ENCODE measurements at regions not wholly inside any gene's neighbourhood (a gene's known extent, or its start where the extent isn't known, plus 50 kb on each side); places are given as distances from the start of the nearest gene placed in this dataset.
"Not testable (repeated sequence)": the region's sequence is repeated elsewhere in the genome, so short reads cannot be mapped to it uniquely, and the experiment has no call there.

DNA sequence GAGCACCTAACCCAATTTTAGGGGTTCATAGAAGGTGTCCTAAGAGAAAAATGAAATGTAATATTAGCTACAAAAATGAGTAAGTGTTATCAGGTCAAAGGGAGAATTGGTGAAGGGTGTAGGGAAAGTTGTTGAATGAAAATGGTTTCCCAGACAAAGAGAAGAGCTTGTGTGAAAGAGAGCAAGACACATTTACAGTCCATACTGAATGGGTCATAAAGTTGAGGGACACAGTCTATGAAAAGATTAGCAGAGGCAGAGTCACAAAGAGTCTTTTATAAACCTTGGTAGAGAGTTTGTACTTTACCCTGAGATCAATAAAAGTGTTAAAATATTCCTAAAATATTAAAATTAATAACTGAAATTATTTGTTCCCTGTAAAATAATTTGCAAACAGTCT is 759.4 kb downstream of the DIAPH3 start:
- Mint-ChIP-seq H3K27ac (no peak overlapping the region), H3K9me3 (peaks cover 6 to 46% (median 18%) of the 10 kb centered on the region in 7 donors), H3K36me3 (peaks cover 0 to 8% of the 10 kb centered on the region in 2 donors), H3K27me3 (no peaks in the 10 kb centered on the region), H3K4me3 (no peak overlapping the region), H3K4me1 (no peaks in the 10 kb centered on the region)
- DNase-seq (no peak), ATAC-seq (ENCODE audit: low read depth in 2 of 2) (no peak)

- DNase-seq, result not testable (repeated sequence)
These were observed 756.5 kb downstream of the DIAPH3 start for GRCh38 chr13:59407251-59407650.

DNA sequence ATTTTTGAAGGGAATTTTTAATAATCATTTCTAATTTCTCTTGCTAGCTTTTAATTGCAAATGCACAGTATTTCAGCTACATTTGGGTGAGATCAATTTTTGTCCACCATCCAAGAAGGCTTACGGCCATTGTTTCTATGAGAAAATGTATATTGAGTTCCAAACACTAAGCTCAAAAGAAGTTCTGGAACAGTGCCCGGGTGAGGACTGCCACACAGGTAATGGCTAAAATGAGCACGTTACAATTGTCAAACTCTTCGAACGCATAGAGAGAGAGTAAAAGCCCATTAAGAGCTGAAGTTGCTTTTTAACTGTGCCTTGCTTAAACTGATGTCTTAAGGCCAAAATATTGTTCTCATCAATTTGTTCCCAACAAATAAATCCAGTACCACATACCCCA is 755.0 kb downstream of the DIAPH3 start:
- DNase-seq (no peak), ATAC-seq (ENCODE audit: low read depth in 2 of 2) (no peak)
- Mint-ChIP-seq H3K27me3 (peaks cover 0 to 4% (median 0%) of the 10 kb centered on the region in 3 donors), H3K9me3 (peaks cover 6 to 39% (median 15%) of the 10 kb centered on the region in 7 donors), H3K4me3 (no peak overlapping the region), H3K4me1 (no peaks in the 10 kb centered on the region), H3K36me3 (peaks cover 0 to 8% of the 10 kb centered on the region in 2 donors), H3K27ac (no peak overlapping the region)

More at GRCh38 chr13:59407251-59407650, 756.5 kb downstream of the DIAPH3 start:
- H3K36me3 Mint-ChIP-seq; H3K4me1 Mint-ChIP-seq; H3K27me3 Mint-ChIP-seq; H3K4me3 Mint-ChIP-seq; ATAC-seq (ENCODE audit: low read depth in 2 of 2); H3K27ac Mint-ChIP-seq: not testable (repeated sequence)
- peaks cover 6 to 46% (median 20%) of the 10 kb centered on the region in 7 donors for H3K9me3 Mint-ChIP-seq

- Mint-ChIP-seq H3K4me1 (no peaks in the 10 kb centered on the region), H3K27ac (no peak overlapping the region), H3K27me3 (peaks cover 0 to 4% (median 0%) of the 10 kb centered on the region in 3 donors), H3K36me3 (peaks cover 0 to 8% of the 10 kb centered on the region in 2 donors), H3K4me3 (no peak overlapping the region), H3K9me3 (peaks cover 6 to 37% (median 15%) of the 10 kb centered on the region in 7 donors)
- ATAC-seq (ENCODE audit: low read depth in 2 of 2) (no peak), DNase-seq (no peak)
These were observed 754.5 kb downstream of the DIAPH3 start for GRCh38 chr13:59409211-59409610.

GRCh38 chr13:59409634-59410200 is 754.0 kb downstream of the DIAPH3 start:
- Mint-ChIP-seq H3K4me1 (no peaks in the 10 kb centered on the region), H3K27me3 (peaks cover 0 to 4% (median 0%) of the 10 kb centered on the region in 3 donors), H3K27ac (no peak overlapping the region), H3K4me3 (no peak overlapping the region), H3K36me3 (peaks cover 0 to 8% of the 10 kb centered on the region in 2 donors), H3K9me3 (peaks cover 6 to 37% (median 15%) of the 10 kb centered on the region in 7 donors)
- ATAC-seq (ENCODE audit: low read depth in 2 of 2), result no peak
- no peak for DNase-seq

- ATAC-seq (ENCODE audit: low read depth in 2 of 2), result no peak
- no peak for DNase-seq
- Mint-ChIP-seq H3K4me1 (no peaks in the 10 kb centered on the region), H3K27ac (no peak overlapping the region), H3K36me3 (no peaks in the 10 kb centered on the region), H3K27me3 (peaks cover 0 to 4% (median 0%) of the 10 kb centered on the region in 3 donors), H3K4me3 (no peak overlapping the region), H3K9me3 (peaks cover 0 to 7% (median 0%) of the 10 kb centered on the region in 7 donors)
These were observed 750.6 kb downstream of the DIAPH3 start for GRCh38 chr13:59413126-59413525.

GRCh38 chr13:59414006-59414405 is 749.7 kb downstream of the DIAPH3 start:
- H3K36me3 Mint-ChIP-seq, result no peaks in the 10 kb centered on the region
- H3K27me3 Mint-ChIP-seq, result peaks cover 0 to 4% (median 0%) of the 10 kb centered on the region in 3 donors
- DNase-seq (no peak), ATAC-seq (ENCODE audit: low read depth in 2 of 2) (no peak)
- peaks cover 0 to 7% (median 0%) of the 10 kb centered on the region in 7 donors for H3K9me3 Mint-ChIP-seq
- no peaks in the 10 kb centered on the region for H3K4me1 Mint-ChIP-seq
- H3K4me3 Mint-ChIP-seq, result no peak overlapping the region
- H3K27ac Mint-ChIP-seq, result no peak overlapping the region

DNA sequence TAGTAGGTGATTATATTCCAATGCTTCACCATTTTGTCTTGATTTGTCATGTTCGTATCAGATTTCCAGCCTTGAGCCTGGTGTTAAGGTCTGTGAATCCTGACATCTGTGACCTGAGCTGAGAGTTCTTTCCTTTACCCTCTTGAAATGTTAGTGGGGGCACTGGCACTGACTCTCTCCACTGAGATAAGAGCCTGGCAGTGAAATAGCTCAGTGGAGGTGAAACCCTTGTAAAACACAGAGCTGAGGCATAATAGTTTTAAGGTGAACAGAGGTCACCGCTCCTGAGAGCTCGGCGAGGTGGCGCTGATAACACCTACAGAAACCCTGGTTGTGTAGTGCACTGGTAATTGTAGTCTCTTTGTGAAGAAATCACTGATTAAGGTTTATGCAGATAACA is 748.2 kb downstream of the DIAPH3 start:
- no peak overlapping the region for H3K4me3 Mint-ChIP-seq
- H3K27me3 Mint-ChIP-seq, result peaks cover 0 to 4% (median 0%) of the 10 kb centered on the region in 3 donors
- H3K27ac Mint-ChIP-seq, result no peak overlapping the region
- H3K36me3 Mint-ChIP-seq, result no peaks in the 10 kb centered on the region
- no peak for ATAC-seq (ENCODE audit: low read depth in 2 of 2)
- DNase-seq, result no peak
- peaks cover 0 to 3% (median 0%) of the 10 kb centered on the region in 7 donors for H3K9me3 Mint-ChIP-seq
- no peaks in the 10 kb centered on the region for H3K4me1 Mint-ChIP-seq

DNA sequence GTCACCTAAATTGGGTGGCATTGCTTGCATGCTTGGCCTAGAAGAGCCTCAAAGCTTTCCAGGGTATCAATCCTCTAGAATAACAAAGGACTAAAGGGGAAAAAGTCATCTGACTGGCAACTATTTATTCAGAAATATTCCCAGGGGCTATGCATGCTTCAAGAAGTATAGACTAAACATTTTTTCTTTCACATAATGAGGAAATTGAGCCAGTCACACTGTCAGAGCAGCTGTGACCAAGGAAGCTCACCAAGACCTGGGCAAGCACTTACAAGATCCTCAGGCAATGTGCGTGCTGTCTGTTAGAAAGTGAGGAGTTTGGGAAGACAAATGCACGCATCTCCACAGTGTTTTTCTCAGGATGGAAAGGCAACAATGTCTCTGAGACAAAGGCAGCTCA is 747.2 kb downstream of the DIAPH3 start:
- Mint-ChIP-seq H3K36me3 (no peaks in the 10 kb centered on the region), H3K27ac (no peak overlapping the region), H3K9me3 (peaks cover 0 to 4% (median 0%) of the 10 kb centered on the region in 7 donors), H3K27me3 (peaks cover 0 to 4% (median 0%) of the 10 kb centered on the region in 3 donors), H3K4me1 (no peaks in the 10 kb centered on the region), H3K4me3 (no peak overlapping the region)
- no peak for ATAC-seq (ENCODE audit: low read depth in 2 of 2)
- no peak for DNase-seq

DNA sequence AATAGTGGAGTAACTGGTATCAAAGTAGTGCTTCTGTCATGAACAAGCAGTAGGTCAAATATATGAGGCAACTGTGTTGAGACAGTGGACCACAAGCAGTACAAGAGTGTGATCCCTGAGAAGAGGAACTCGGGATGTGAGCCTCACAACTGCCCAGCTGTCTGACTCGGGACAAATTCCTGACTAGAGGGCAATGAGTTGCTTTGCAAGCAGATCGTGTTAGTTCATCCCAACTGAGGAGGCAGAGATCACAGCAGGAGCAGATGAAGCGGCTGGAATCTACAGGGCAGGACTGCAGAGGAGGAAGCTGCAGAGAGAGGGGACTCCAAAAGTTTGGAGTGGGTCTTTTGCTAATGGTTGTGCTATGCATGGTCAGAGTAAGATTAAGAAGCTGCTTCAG is 741.1 kb downstream of the DIAPH3 start:
- DNase-seq (no peak), ATAC-seq (ENCODE audit: low read depth in 2 of 2) (no peak)
- H3K27me3 Mint-ChIP-seq, result peaks cover 0 to 5% (median 0%) of the 10 kb centered on the region in 3 donors
- no peaks in the 10 kb centered on the region for H3K36me3 Mint-ChIP-seq
- H3K4me1 Mint-ChIP-seq, result no peaks in the 10 kb centered on the region
- H3K4me3 Mint-ChIP-seq, result no peak overlapping the region
- peaks cover 0 to 18% (median 4%) of the 10 kb centered on the region in 7 donors for H3K9me3 Mint-ChIP-seq
- no peak overlapping the region for H3K27ac Mint-ChIP-seq

DNA sequence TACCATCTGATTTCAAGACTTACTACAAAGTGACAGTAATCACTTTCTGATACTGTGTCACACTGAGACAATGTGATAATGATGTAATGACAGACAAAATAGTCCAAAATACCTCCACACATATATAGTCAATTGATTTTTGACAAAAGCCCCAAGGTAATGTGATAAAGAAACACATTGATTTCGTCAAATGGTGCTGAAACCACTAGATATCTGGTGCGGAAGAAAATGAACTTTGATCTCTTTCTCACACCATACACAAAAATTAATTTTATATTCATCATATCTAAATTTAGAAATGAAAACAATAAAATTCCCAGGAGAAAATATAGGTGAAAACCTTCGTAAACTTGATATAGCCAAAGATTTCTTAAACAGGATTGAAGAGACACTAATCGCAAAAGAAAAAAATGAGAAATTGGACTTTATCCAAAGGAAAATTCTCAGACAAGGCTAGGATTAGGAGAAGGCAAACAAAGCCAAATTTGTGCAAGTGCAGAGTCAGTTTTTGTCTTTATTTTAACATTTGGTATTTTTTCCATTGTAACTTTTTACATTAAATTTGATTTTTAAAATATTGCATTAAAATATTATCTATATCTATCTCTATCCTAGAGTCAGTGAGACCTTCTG is 739.9 kb downstream of the DIAPH3 start:
- ATAC-seq (ENCODE audit: low read depth in 2 of 2) (no peak), DNase-seq (no peak)
- Mint-ChIP-seq H3K9me3 (peaks cover 0 to 29% (median 6%) of the 10 kb centered on the region in 7 donors), H3K4me1 (no peaks in the 10 kb centered on the region), H3K27me3 (peaks cover 0 to 5% (median 0%) of the 10 kb centered on the region in 3 donors), H3K36me3 (no peaks in the 10 kb centered on the region), H3K4me3 (no peak overlapping the region), H3K27ac (no peak overlapping the region)

GRCh38 chr13:59424661-59425060 is 739.1 kb downstream of the DIAPH3 start:
- DNase-seq (no peak), ATAC-seq (ENCODE audit: low read depth in 2 of 2) (no peak)
- H3K9me3 Mint-ChIP-seq, result peaks cover 0 to 38% (median 6%) of the 10 kb centered on the region in 7 donors
- no peak overlapping the region for H3K4me3 Mint-ChIP-seq
- H3K27me3 Mint-ChIP-seq, result peaks cover 0 to 5% (median 0%) of the 10 kb centered on the region in 3 donors
- H3K27ac Mint-ChIP-seq, result no peak overlapping the region
- no peaks in the 10 kb centered on the region for H3K4me1 Mint-ChIP-seq
- no peaks in the 10 kb centered on the region for H3K36me3 Mint-ChIP-seq

DNA sequence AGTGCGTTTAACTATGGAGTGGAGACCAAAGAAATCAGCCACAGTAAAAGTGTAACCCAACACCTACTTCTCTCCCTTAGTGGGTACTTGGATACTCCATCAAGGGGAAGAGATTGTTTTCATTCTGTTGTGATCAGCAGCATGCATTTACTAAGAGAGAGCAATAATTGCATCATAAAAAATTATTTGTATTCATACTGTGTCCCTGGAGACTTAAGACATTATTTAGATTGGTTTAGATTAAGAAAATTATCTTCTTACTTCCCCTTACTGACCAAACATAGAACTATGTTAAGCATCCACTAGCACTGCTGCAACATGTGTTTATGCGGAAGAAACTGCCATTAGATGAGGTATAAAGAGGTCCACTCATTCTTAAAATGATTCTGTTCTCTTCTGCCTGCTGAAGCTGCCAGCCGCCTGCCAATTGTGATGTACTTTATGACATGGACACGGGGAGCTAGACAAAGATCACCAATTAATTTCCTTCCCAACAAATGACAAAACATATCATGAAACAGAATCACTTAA is 738.5 kb downstream of the DIAPH3 start:
- no peak overlapping the region for H3K4me3 Mint-ChIP-seq
- ATAC-seq (ENCODE audit: low read depth in 2 of 2) (no peak), DNase-seq (no peak)
- no peak overlapping the region for H3K27ac Mint-ChIP-seq
- H3K9me3 Mint-ChIP-seq, result peaks cover 0 to 42% (median 8%) of the 10 kb centered on the region in 7 donors
- no peaks in the 10 kb centered on the region for H3K36me3 Mint-ChIP-seq
- peaks cover 0 to 5% (median 0%) of the 10 kb centered on the region in 3 donors for H3K27me3 Mint-ChIP-seq
- no peaks in the 10 kb centered on the region for H3K4me1 Mint-ChIP-seq

DNA sequence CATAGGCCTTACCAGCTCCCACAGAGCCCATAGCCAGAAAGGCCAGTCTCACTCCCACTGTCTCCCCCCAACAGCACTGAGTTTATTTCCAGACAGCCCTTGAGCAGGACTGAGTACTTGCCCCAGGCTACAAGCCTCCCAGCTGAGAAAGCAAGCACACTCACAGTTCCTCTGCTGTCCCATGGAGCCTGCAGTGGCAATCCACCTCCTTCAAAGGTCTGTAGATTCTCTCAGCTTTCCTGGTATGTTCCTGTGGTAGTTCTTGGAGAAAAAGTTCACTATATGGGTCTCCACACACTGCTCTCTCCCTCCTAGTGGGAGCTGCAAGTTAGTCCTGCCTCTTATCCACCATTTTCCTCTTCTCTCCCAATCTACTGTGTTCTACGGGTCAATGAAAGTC is 728.7 kb downstream of the DIAPH3 start:
- no peak for ATAC-seq (ENCODE audit: low read depth in 2 of 2)
- Mint-ChIP-seq H3K4me3 (no peak overlapping the region), H3K4me1 (no peaks in the 10 kb centered on the region), H3K27ac (no peak overlapping the region), H3K9me3 (peaks cover 24 to 58% (median 31%) of the 10 kb centered on the region in 7 donors), H3K27me3 (no peaks in the 10 kb centered on the region), H3K36me3 (peaks cover 4 to 18% of the 10 kb centered on the region in 2 donors)
- no peak for DNase-seq

Measured in naive B cell (primary cell).